ENCODE measurements at regions not wholly inside any gene's neighbourhood (a gene's known extent, or its start where the extent isn't known, plus 50 kb on each side); places are given as distances from the start of the nearest gene placed in this dataset.

- no CpG with 5 or more reads among the region's 5 CpGs for WGBS (ENCODE audit: extremely low coverage, insufficient read length, low lambda C conversion rate)
- H2BK120ac ChIP-seq (ENCODE audit: low read depth, low read length, poor library complexity, severe bottlenecking) = no peak overlapping the region
- no peak overlapping the region for H2AFZ ChIP-seq (ENCODE audit: low read length)
- no peaks in the 10 kb centered on the region for H4K20me1 ChIP-seq (ENCODE audit: control insufficient read depth, insufficient read depth, insufficient read length)
- Mint-ChIP-seq H3K9me3 (no peaks in the 10 kb centered on the region), H3K27me3 (ENCODE audit: low read depth) (no peaks in the 10 kb centered on the region), H3K4me1 (peaks cover 14% of the 10 kb centered on the region in 2 experiments), H3K27ac (no peak overlapping the region), H3K4me3 (no peak overlapping the region), H3K36me3 (ENCODE audit: insufficient read depth in 1 of 3, low read depth in 3 of 3) (no peaks in the 10 kb centered on the region)
- no peak overlapping the region for H4K5ac ChIP-seq (ENCODE audit: insufficient read length, low read depth, low read length)
- H3K79me2 ChIP-seq (ENCODE audit: insufficient read depth, low read length) = no peaks in the 10 kb centered on the region
- H3K9me3 ChIP-seq (ENCODE audit: control insufficient read depth, low read depth, low read length) = no peaks in the 10 kb centered on the region
- H3K18ac ChIP-seq (ENCODE audit: insufficient read length, low read depth, low read length) = no peak overlapping the region
- no peak overlapping the region for H4K91ac ChIP-seq (ENCODE audit: insufficient read length, low read depth, low read length)
- H3K27me3 ChIP-seq (ENCODE audit: insufficient read depth, low read length) = no peaks in the 10 kb centered on the region
- no peak overlapping the region for H3K56ac ChIP-seq (ENCODE audit: insufficient read length, low read depth, low read length)
- H3K27ac ChIP-seq (ENCODE audit: insufficient read length, low read depth, low read length) = no peak overlapping the region
- no peak overlapping the region for H4K8ac ChIP-seq (replicated peaks; ENCODE audit: insufficient read length, low read depth, low read length)
- no peak overlapping the region for H3K4me2 ChIP-seq (ENCODE audit: insufficient read depth, insufficient read length, low read length)
- no peak overlapping the region for H3K4ac ChIP-seq (ENCODE audit: low read depth, low read length)
- no peak overlapping the region for H3K9ac ChIP-seq (ENCODE audit: extremely low read depth, insufficient read length, low read length)
- no peak overlapping the region for H3K23ac ChIP-seq (ENCODE audit: insufficient read length, low read depth, low read length)
- H3K23me2 ChIP-seq (ENCODE audit: insufficient read length, low read depth, low read length, poor library complexity, severe bottlenecking) = no peaks in the 10 kb centered on the region
- H3K79me1 ChIP-seq (ENCODE audit: insufficient read depth, low read depth, low read length, poor library complexity, severe bottlenecking) = no peaks in the 10 kb centered on the region
- no peak for DNase-seq
- no peaks in the 10 kb centered on the region for H3K4me1 ChIP-seq (ENCODE audit: insufficient read depth, low read length)
- H3T11ph ChIP-seq (ENCODE audit: low read length) = no peak overlapping the region
- no peak overlapping the region for H2BK15ac ChIP-seq (ENCODE audit: low read depth, low read length)
- H2BK5ac ChIP-seq (ENCODE audit: insufficient read length, low read length) = no peak overlapping the region
- no peak for TF ChIP-seq CTCF (conservative IDR thresholded peaks at IDR 0.05)
- H3K14ac ChIP-seq (ENCODE audit: insufficient read depth, low read length) = no peak overlapping the region
- no peak overlapping the region for H2AK5ac ChIP-seq (ENCODE audit: insufficient read length, low read length)
- H2BK12ac ChIP-seq (ENCODE audit: insufficient read length, low read depth, low read length) = no peak overlapping the region
- no peak overlapping the region for H2BK20ac ChIP-seq (ENCODE audit: low read depth, low read length, poor library complexity, severe bottlenecking)
These were observed 50.5 kb upstream of the GCM1 start for GRCh38 chr6:53199156-53199555.
